ENCODE measurements at regions not wholly inside any gene's neighbourhood (a gene's known extent, or its start where the extent isn't known, plus 50 kb on each side); places are given as distances from the start of the nearest gene placed in this dataset.

GRCh38 chr10:81073155-81073554 is 535.5 kb downstream of the SH2D4B start:
- Histone ChIP-seq H3K9ac (ENCODE audit: low read length) (no peak overlapping the region), H2AFZ (ENCODE audit: insufficient read depth, low read depth, low read length, poor library complexity, severe bottlenecking) (no peak overlapping the region), H3K4me1 (ENCODE audit: control insufficient read depth in 2 of 2, insufficient read depth in 2 of 2, low read length in 2 of 2) (no peaks in the 10 kb centered on the region), H3K9me3 (ENCODE audit: control extremely low read depth in 1 of 3, control insufficient read depth in 2 of 3, insufficient read depth in 1 of 3, low read length in 2 of 3) (no peaks in the 10 kb centered on the region), H3K4me3 (ENCODE audit: control extremely low read depth in 1 of 5, extremely low read depth in 1 of 5, insufficient read depth in 1 of 5, low read depth in 2 of 5, low read length in 4 of 5) (no peak overlapping the region), H4K20me1 (ENCODE audit: control insufficient read depth, insufficient read depth, low read length, poor library complexity, severe bottlenecking) (no peaks in the 10 kb centered on the region), H3K79me2 (ENCODE audit: control insufficient read depth, insufficient read depth, low read length) (no peaks in the 10 kb centered on the region), H3K27me3 (replicated peaks in 1 of 4; ENCODE audit: control extremely low read depth in 1 of 4, control insufficient read depth in 3 of 4, insufficient read depth in 4 of 4, low read length in 3 of 4) (no peaks in the 10 kb centered on the region), H3K4me2 (replicated peaks; ENCODE audit: low read depth, low read length, poor library complexity, severe bottlenecking) (no peak overlapping the region), H3K27ac (ENCODE audit: low read length in 2 of 2) (no peak overlapping the region), H3K36me3 (replicated peaks in 1 of 2; ENCODE audit: control extremely low read depth in 1 of 2, control insufficient read depth in 1 of 2, extremely low read depth in 1 of 2, insufficient read depth in 2 of 2, low read length in 1 of 2) (no peaks in the 10 kb centered on the region)
- H3K27ac Mint-ChIP-seq, result no peak overlapping the region
- DNase-seq (no peak), ATAC-seq (ENCODE audit: low read depth) (no peak)
- no peaks in the 10 kb centered on the region for H3K27me3 Mint-ChIP-seq
- ChIA-PET POLR2A (no interaction called here), CTCF (no interaction called here)
- intact Hi-C loops (cut with micrococcal nuclease), result no loop called here
- no peak overlapping the region for H3K4me3 Mint-ChIP-seq
- no peaks in the 10 kb centered on the region for H3K4me1 Mint-ChIP-seq
- no peaks in the 10 kb centered on the region for H3K9me3 Mint-ChIP-seq (ENCODE audit: insufficient read depth)
- TF ChIP-seq EZH2 (IDR thresholded peaks at IDR 0.05; ENCODE audit: borderline replicate concordance, insufficient read depth, low read depth, low read length, poor library complexity, severe bottlenecking), result no peak
- no peak for TF ChIP-seq CTCF (IDR thresholded peaks at IDR 0.05)
- no CpG with 5 or more reads among the region's 2 CpGs for whole genome bisulfite sequencing (ENCODE audit: insufficient coverage)

- Histone ChIP-seq H3K79me2 (ENCODE audit: control insufficient read depth, insufficient read depth, low read length) (no peaks in the 10 kb centered on the region), H3K27ac (ENCODE audit: low read length in 2 of 2) (no peak overlapping the region), H3K4me2 (replicated peaks; ENCODE audit: low read depth, low read length, poor library complexity, severe bottlenecking) (no peak overlapping the region), H3K4me1 (ENCODE audit: control insufficient read depth in 2 of 2, insufficient read depth in 2 of 2, low read length in 2 of 2) (no peaks in the 10 kb centered on the region), H3K9me3 (ENCODE audit: control extremely low read depth in 1 of 3, control insufficient read depth in 2 of 3, insufficient read depth in 1 of 3, low read length in 2 of 3) (peaks cover 0 to 19% (median 0%) of the 10 kb centered on the region in 3 donors), H3K9ac (ENCODE audit: low read length) (no peak overlapping the region), H2AFZ (ENCODE audit: insufficient read depth, low read depth, low read length, poor library complexity, severe bottlenecking) (no peak overlapping the region), H4K20me1 (ENCODE audit: control insufficient read depth, insufficient read depth, low read length, poor library complexity, severe bottlenecking) (no peaks in the 10 kb centered on the region), H3K27me3 (replicated peaks in 1 of 4; ENCODE audit: control extremely low read depth in 1 of 4, control insufficient read depth in 3 of 4, insufficient read depth in 4 of 4, low read length in 3 of 4) (no peaks in the 10 kb centered on the region), H3K4me3 (ENCODE audit: control extremely low read depth in 1 of 5, extremely low read depth in 1 of 5, insufficient read depth in 1 of 5, low read depth in 2 of 5, low read length in 4 of 5) (no peak overlapping the region), H3K36me3 (replicated peaks in 1 of 2; ENCODE audit: control extremely low read depth in 1 of 2, control insufficient read depth in 1 of 2, extremely low read depth in 1 of 2, insufficient read depth in 2 of 2, low read length in 1 of 2) (no peaks in the 10 kb centered on the region)
- DNase-seq (no peak), ATAC-seq (ENCODE audit: low read depth) (no peak)
- H3K4me3 Mint-ChIP-seq, result no peak overlapping the region
- TF ChIP-seq CTCF (IDR thresholded peaks at IDR 0.05), result no peak
- intact Hi-C loops (cut with micrococcal nuclease), result no loop called here
- no peaks in the 10 kb centered on the region for H3K4me1 Mint-ChIP-seq
- H3K27me3 Mint-ChIP-seq, result no peaks in the 10 kb centered on the region
- no peak overlapping the region for H3K27ac Mint-ChIP-seq
- ChIA-PET POLR2A (no interaction called here), CTCF (no interaction called here)
- peaks cover 2% of the 10 kb centered on the region for H3K9me3 Mint-ChIP-seq (ENCODE audit: insufficient read depth)
- 100% methylated on average over 1 of the region's 3 CpGs for WGBS (ENCODE audit: insufficient coverage)
These were observed 544.4 kb downstream of the SH2D4B start for GRCh38 chr10:81081887-81082620.

Measured in B cell (primary cell).